Tibial nerve (tissue), 4 donors: ENCODE measurements at regions not wholly inside any gene's neighbourhood (a gene's known extent, or its start where the extent isn't known, plus 50 kb on each side); places are given as distances from the start of the nearest gene placed in this dataset.
"Not testable (repeated sequence)": the region's sequence is repeated elsewhere in the genome, so short reads cannot be mapped to it uniquely, and the experiment has no call there.

ENCODE experiments used
- DNase-seq, 2 donors: peaks; one replicate each; pipeline ENCODE4 v3.0.0-alpha.2; 2019; ENCODE audit warnings: low spot score in 2 of 2
- H3K27ac ChIP-seq, 4 donors: fragments of 200-600 bp; sonication (generic) in 3 of 4; one replicate each; pipeline ENCODE4 v1.5.1; 2017 to 2019; ENCODE audit warnings: mild to moderate bottlenecking in 1 of 4
- H3K27me3 ChIP-seq, 2 donors: fragments of 200-600 bp; sonication (generic) in 1 of 2; one replicate each; pipeline versions ENCODE4 v1.5.1 to v1.6.0; 2017 to 2019
- H3K36me3 ChIP-seq, 3 donors: fragments of 200-600 bp; sonication (generic); one replicate each; pipeline ENCODE4 v1.5.1; 2018 to 2019
- H3K4me1 ChIP-seq, 4 donors: fragments of 200-600 bp; sonication (generic) in 3 of 4; one replicate each; pipeline ENCODE4 v1.5.1; 2017 to 2019
- H3K4me3 ChIP-seq, 4 donors: fragments of 200-600 bp; sonication (generic) in 3 of 4; one replicate each; pipeline ENCODE4 v1.5.1; 2017 to 2019; ENCODE audit warnings: mild to moderate bottlenecking in 1 of 4, moderate library complexity in 1 of 4
- H3K9me3 ChIP-seq, 4 donors: fragments of 200-600 bp; sonication (generic) in 3 of 4; one replicate each; pipeline ENCODE4 v1.5.1; 2017 to 2019
- EP300 ChIP-seq, 2 donors: sonication (generic); formaldehyde crosslinking; IDR thresholded peaks; one replicate each; pipeline ENCODE4 v1.6.1; 2017; ENCODE audit warnings: antibody characterized with exemption in 2 of 2, mild to moderate bottlenecking in 1 of 2
- POLR2A ChIP-seq, 2 donors: fragments of 450-650 bp; IDR thresholded peaks; one replicate each; pipeline ENCODE4 v1.6.1; 2017; ENCODE audit warnings: antibody characterized with exemption in 2 of 2, mild to moderate bottlenecking in 2 of 2, moderate library complexity in 2 of 2
- WGBS, 2 donors: methylation state at CpG; one replicate each; pipeline ENCODE4 v1.1.5; 2018; 5-methylcytosine and 5-hydroxymethylcytosine counted together
- TF ChIP-seq, protein P1 (sequence below), 5 experiments: fragments of 200-600 bp in 3 of 5; fragments of 450-650 bp in 2 of 5; sonication (generic) in 3 of 5; IDR thresholded peaks; one replicate each; pipeline ENCODE4 v1.5.1; 2016 to 2019; ENCODE audit warnings: antibody characterized with exemption in 5 of 5, mild to moderate bottlenecking in 3 of 5, moderate library complexity in 2 of 5

DNA sequence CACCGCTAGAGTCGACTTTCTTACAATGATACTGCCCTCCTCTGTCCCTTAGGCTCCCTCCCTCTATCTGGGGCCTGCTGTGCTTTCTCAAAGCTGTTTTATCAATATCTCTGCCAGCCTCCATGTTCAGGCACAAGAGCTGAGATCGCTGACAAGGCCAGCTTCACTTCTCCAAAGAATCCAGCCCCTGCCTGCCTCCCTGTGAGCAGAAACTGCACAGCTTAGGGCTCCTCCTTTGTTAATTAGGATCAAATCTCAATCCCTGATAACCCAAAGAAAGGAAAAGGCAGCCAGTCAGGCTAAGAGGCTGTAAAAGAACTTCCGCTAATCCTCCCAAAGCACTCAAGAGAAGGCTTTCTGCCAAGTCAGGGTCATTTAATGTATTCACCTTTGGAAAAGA lies 616.0 kb upstream of the CDH11 start:
- DNase-seq: no peak
- Histone ChIP-seq H3K27me3 (no peaks in the 10 kb centered on the region), H3K36me3 (no peaks in the 10 kb centered on the region), H3K27ac (no peak overlapping the region), H3K9me3 (no peaks in the 10 kb centered on the region), H3K4me3 (no peak overlapping the region), H3K4me1 (peaks cover 0 to 9% (median 0%) of the 10 kb centered on the region in 4 donors)
- TF ChIP-seq, protein P1, sequence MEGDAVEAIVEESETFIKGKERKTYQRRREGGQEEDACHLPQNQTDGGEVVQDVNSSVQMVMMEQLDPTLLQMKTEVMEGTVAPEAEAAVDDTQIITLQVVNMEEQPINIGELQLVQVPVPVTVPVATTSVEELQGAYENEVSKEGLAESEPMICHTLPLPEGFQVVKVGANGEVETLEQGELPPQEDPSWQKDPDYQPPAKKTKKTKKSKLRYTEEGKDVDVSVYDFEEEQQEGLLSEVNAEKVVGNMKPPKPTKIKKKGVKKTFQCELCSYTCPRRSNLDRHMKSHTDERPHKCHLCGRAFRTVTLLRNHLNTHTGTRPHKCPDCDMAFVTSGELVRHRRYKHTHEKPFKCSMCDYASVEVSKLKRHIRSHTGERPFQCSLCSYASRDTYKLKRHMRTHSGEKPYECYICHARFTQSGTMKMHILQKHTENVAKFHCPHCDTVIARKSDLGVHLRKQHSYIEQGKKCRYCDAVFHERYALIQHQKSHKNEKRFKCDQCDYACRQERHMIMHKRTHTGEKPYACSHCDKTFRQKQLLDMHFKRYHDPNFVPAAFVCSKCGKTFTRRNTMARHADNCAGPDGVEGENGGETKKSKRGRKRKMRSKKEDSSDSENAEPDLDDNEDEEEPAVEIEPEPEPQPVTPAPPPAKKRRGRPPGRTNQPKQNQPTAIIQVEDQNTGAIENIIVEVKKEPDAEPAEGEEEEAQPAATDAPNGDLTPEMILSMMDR (IDR thresholded peaks at IDR 0.05): no peak
- WGBS, 2 donors: 45 to 52% methylated on average over 4 of the region's 4 CpGs

DNA sequence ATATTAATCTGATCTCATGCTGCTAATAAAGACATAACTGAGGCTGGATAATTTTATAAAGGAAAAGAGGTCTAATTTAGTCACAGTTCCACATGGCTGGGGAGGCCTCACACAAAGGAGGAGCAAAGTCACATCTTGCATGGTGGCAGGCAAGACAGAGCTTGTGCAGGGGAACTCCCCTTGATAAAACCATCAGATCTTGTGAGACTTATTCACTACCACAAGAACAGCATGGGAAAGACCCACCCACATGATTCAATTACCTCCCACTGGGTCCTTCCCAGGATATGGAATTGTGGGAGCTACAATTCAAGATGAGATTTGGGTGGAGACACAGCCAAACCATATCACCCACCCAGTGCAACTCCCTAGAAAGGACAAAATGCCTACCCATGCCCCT lies 613.8 kb upstream of the CDH11 start:
- not testable (repeated sequence) for H3K27ac ChIP-seq, H3K27me3 ChIP-seq, H3K4me3 ChIP-seq, H3K4me1 ChIP-seq, H3K36me3 ChIP-seq, DNase-seq, H3K9me3 ChIP-seq

DNA sequence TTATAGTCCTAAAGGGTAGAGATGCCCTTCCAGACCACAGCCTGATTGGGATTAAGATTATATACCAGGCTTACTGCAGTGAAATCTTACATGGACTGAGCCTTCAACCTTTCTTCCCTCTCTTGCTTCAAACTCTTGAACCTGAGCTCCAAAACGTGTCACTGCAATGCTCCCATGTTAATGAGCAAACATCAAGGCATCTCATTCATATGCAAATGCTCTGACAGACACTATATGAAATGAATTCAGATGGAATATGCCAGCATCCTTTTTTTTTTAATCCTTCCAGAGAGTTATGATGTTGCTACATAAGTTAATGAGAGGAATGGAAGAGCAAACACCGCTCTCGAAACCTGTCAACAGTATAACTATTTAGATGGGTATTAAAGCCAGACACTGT lies 611.9 kb upstream of the CDH11 start:
- H3K36me3 ChIP-seq: no peaks in the 10 kb centered on the region
- WGBS, 2 donors: 77 to 86% methylated on average over 3 of the region's 3 CpGs

DNA sequence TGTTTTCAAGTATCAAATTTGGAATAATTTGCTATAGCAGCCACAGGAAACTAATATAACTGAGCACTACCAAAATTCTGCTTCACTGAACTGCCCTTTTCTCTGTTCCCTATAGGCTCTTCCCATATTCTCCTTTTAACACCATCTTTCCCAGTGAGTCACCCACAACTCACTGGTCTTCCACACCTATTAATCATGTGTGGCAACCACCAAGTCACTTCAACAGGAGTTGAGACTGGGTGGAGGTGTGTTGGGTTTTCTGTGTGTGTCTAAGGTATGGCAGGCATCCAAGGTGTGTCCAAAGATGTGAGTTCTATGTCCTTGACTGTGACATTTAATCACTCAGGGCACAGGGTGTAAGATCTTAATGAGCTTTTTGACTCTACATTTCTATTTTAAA lies 610.0 kb upstream of the CDH11 start:
- H3K27ac ChIP-seq: no peak overlapping the region
- peaks cover 0 to 7% (median 0%) of the 10 kb centered on the region in 4 donors for H3K9me3 ChIP-seq
- no peak overlapping the region for H3K4me3 ChIP-seq
- H3K27me3 ChIP-seq: no peaks in the 10 kb centered on the region
- no peaks in the 10 kb centered on the region for H3K36me3 ChIP-seq
- H3K4me1 ChIP-seq: peaks cover 0 to 12% (median 0%) of the 10 kb centered on the region in 4 donors
- no peak for DNase-seq
- no peak for TF ChIP-seq POLR2A (IDR thresholded peaks at IDR 0.05)
- TF ChIP-seq, protein P1 (IDR thresholded peaks at IDR 0.05): no peak
- no peak for TF ChIP-seq EP300 (IDR thresholded peaks at IDR 0.05)

More for the DNA sequence above, 611.9 kb upstream of the CDH11 start:
- TF ChIP-seq EP300 (IDR thresholded peaks at IDR 0.05): no peak
- TF ChIP-seq, protein P1 (IDR thresholded peaks at IDR 0.05): no peak
- no peak for TF ChIP-seq POLR2A (IDR thresholded peaks at IDR 0.05)
- peaks cover 0 to 7% (median 0%) of the 10 kb centered on the region in 4 donors for H3K9me3 ChIP-seq
- H3K4me1 ChIP-seq: peaks cover 0 to 10% (median 0%) of the 10 kb centered on the region in 4 donors
- no peak for DNase-seq
- no peaks in the 10 kb centered on the region for H3K27me3 ChIP-seq
- H3K27ac ChIP-seq: no peak overlapping the region
- no peak overlapping the region for H3K4me3 ChIP-seq

DNA sequence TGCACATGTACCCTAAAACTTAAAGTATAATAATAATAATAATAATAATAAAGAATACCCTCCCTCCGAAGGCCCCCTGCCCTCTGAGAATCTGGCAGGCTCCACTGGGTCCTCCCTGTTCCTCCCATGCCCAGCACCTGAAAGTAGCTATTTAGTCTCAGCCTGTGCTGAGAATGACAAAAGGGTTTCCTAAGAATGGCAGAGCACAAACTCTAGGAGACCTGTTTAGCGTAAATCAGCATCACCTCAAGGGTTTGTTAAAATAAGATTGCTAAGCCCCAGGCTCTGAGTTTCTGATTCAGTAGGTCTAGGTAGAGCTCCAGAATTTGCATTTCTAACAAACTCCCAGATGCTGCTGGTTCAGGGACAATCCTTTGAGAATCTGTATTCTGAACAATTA lies 606.8 kb upstream of the CDH11 start:
- Histone ChIP-seq H3K36me3 (no peaks in the 10 kb centered on the region), H3K27me3 (no peaks in the 10 kb centered on the region), H3K9me3 (peaks cover 0 to 7% (median 0%) of the 10 kb centered on the region in 4 donors), H3K4me1 (peaks cover 0 to 29% (median 2%) of the 10 kb centered on the region in 4 donors), H3K4me3 (no peak overlapping the region), H3K27ac (no peak overlapping the region)
- TF ChIP-seq POLR2A (IDR thresholded peaks at IDR 0.05) (no peak), EP300 (IDR thresholded peaks at IDR 0.05) (no peak)
- TF ChIP-seq, protein P1 (IDR thresholded peaks at IDR 0.05): no peak
- DNase-seq: no peak
- 91% methylated on average over 2 of the region's 2 CpGs for WGBS, 2 donors

DNA sequence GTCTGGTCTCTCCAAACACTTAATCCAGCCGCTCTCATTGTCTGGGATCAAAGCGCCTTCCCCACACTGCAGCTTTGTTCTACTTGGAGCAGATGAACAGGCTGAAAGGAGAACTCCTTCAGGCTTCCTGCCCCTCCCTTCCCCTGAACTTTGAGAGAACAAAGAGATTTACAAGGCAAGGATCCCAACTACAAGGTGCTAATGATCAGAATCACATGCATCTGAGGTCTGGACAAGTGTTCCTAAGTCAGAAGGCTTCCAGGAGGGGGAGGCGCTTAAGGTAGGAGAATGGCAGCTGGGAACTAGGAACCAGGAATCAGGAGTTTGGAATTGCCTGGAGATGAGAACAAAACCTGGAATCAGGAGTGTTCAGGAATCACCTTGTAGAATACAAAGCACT lies 606.3 kb upstream of the CDH11 start:
- no peak overlapping the region for H3K27ac ChIP-seq
- DNase-seq: no peak

More for the DNA sequence above, 606.3 kb upstream of the CDH11 start:
- TF ChIP-seq POLR2A (IDR thresholded peaks at IDR 0.05) (no peak), EP300 (IDR thresholded peaks at IDR 0.05) (no peak)
- TF ChIP-seq, protein P1 (IDR thresholded peaks at IDR 0.05): no peak
- 34 to 39% methylated on average over 3 of the region's 3 CpGs for WGBS, 2 donors
- H3K4me1 ChIP-seq: peaks cover 0 to 29% (median 2%) of the 10 kb centered on the region in 4 donors
- H3K4me3 ChIP-seq: no peak overlapping the region
- H3K36me3 ChIP-seq: no peaks in the 10 kb centered on the region
- peaks cover 0 to 7% (median 0%) of the 10 kb centered on the region in 4 donors for H3K9me3 ChIP-seq
- no peaks in the 10 kb centered on the region for H3K27me3 ChIP-seq
